GM18951 (cell line): ENCODE measurements at regions not wholly inside any gene's neighbourhood (a gene's known extent, or its start where the extent isn't known, plus 50 kb on each side); places are given as distances from the start of the nearest gene placed in this dataset.
"Not testable (repeated sequence)": the region's sequence is repeated elsewhere in the genome, so short reads cannot be mapped to it uniquely, and the experiment has no call there.

Source experiments
- POLR2A ChIP-seq: IDR thresholded peaks from 4 replicates; pipeline ENCODE4 v1.6.1; 2011; ENCODE audit warnings: mild to moderate bottlenecking; ENCODE audit not compliant: insufficient read length, insufficient read depth; ENCODE audit errors: extremely low read depth
- in situ Hi-C: fragments of 300-500 bp; cut with MboI; formaldehyde crosslinking; loops from one replicate; pipeline ENCODE4 v1.12.0; 2022; ENCODE audit warnings: low sequenced_read_pairs, mixed read lengths, inconsistent platforms; ENCODE audit not compliant: unreplicated experiment

DNA sequence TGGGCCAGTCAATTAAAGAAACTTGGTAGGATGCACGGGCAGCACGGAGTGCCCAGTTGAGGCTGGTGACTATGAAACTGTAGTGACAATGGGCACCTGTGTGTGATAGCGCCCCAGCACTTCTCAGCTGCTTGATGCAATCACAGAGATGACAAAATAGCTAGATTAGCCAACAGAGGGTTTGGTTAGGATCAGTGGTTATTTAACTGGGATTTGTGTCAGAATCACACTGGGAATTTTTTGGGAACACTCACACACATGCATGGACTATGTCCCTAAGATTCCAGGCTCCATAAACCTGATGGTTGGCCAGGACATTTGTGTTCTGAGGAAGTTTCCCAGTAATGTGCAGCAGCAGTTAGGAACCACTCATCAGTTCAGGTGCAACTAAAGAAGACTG is 51.2 kb upstream of the DAAM1 start:
- no peak for TF ChIP-seq POLR2A
- in situ Hi-C loops = no loop called here

DNA sequence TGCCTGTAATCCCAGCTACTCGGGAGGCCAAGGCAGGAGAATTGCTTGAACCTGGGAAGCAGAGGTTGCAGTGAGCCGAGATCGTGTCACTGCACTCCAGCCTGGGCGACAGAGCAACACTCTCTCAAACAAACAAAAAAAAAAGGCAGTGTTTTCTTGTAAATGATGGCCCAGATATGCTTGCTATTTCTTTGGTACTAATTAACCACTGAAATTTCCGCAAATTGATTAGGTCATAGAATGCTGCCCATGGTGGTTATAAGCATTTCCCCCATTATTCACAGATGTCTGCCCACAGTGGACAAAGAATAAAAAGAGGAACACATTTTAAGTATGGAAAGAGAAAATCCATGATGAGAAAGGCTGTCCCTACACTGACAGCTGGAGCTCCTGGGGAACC is 49.9 kb upstream of the DAAM1 start:
- in situ Hi-C loops = not testable (repeated sequence)
